Lower lobe of right lung (tissue), 2 donors: ENCODE measurements at regions not wholly inside any gene's neighbourhood (a gene's known extent, or its start where the extent isn't known, plus 50 kb on each side); places are given as distances from the start of the nearest gene placed in this dataset.

ENCODE experiments used
- ATAC-seq, 2 donors: fragments of 200-7000 bp; cut with Tn5 transposase; one replicate each; pipeline ENCODE4 v1.9.1; 2020 to 2022; ENCODE audit warnings: mild to moderate bottlenecking in 2 of 2, moderate library complexity in 2 of 2
- DNase-seq: peaks from one replicate; pipeline ENCODE4 v3.0.0-alpha.2; 2020
- H3K27ac ChIP-seq: fragments of 200-600 bp; one replicate; pipeline ENCODE4 v1.8.0; 2022
- H3K27me3 ChIP-seq: fragments of 200-600 bp; one replicate; pipeline ENCODE4 v1.8.0; 2022; ENCODE audit warnings: low read depth
- H3K36me3 ChIP-seq: fragments of 200-600 bp; one replicate; pipeline ENCODE4 v1.8.0; 2022; ENCODE audit warnings: mild to moderate bottlenecking
- H3K4me1 ChIP-seq: fragments of 200-600 bp; one replicate; pipeline ENCODE4 v1.8.0; 2022
- H3K4me3 ChIP-seq: fragments of 200-600 bp; one replicate; pipeline ENCODE4 v1.8.0; 2022; ENCODE audit warnings: mild to moderate bottlenecking
- H3K9me3 ChIP-seq: fragments of 200-600 bp; one replicate; pipeline ENCODE4 v1.8.0; 2022
- intact Hi-C: fragments of 100-400 bp; cut with DNase I; formaldehyde crosslinking; loops from one replicate; pipeline ENCODE4 v1.11.0; 2022
- TF ChIP-seq, protein P1 (sequence below): fragments of 200-600 bp; IDR thresholded peaks from one replicate; pipeline ENCODE4 v1.8.0; 2022; ENCODE audit warnings: antibody characterized with exemption, mild to moderate bottlenecking
- donor health status: DM: no; HTN: yes; CAD: no; lungs with severe emphysema.

DNA sequence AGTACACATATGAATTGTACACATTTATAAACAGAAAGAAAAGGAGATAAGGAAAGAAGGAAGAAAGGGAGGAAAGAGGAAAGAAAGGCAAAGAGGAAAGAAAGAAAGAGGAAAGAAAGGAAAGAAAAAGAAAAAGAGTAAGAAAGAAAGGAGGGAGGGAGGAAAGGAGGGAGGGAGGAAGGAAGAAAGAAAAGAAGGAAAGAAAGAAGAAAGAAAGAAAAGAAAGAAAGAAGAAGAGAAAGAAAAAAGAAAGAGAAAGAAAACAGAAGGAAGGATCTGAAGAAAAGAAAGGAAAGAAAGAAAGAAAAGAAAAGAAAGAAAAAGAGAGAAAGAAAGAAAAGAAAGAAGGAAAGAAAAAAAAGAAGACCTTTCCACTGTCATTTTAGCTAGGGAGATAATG lies 571.4 kb upstream of the SALL1 start:
- TF ChIP-seq, protein P1, sequence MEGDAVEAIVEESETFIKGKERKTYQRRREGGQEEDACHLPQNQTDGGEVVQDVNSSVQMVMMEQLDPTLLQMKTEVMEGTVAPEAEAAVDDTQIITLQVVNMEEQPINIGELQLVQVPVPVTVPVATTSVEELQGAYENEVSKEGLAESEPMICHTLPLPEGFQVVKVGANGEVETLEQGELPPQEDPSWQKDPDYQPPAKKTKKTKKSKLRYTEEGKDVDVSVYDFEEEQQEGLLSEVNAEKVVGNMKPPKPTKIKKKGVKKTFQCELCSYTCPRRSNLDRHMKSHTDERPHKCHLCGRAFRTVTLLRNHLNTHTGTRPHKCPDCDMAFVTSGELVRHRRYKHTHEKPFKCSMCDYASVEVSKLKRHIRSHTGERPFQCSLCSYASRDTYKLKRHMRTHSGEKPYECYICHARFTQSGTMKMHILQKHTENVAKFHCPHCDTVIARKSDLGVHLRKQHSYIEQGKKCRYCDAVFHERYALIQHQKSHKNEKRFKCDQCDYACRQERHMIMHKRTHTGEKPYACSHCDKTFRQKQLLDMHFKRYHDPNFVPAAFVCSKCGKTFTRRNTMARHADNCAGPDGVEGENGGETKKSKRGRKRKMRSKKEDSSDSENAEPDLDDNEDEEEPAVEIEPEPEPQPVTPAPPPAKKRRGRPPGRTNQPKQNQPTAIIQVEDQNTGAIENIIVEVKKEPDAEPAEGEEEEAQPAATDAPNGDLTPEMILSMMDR: no peak

DNA sequence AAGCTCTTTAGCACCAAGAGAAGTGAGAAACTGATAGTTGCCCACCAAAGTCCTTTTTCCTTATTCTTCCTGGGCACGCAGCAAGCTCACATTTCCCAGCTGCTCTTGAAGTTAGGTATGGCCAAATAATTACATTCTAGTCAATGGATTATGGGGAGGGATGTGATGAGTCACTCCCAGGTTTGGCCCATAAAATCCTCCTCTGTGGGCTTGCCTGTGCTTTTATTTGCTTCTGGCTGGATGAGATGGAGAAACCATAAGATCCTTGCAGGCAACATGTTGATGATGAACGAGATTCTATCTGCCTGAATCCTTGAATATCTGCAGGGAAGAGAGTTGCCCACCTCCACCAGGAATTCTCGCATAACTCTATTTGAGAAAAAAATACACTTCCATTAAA lies 568.3 kb upstream of the SALL1 start:
- no peaks in the 10 kb centered on the region for H3K27me3 ChIP-seq
- ATAC-seq: no peak
- no peak overlapping the region for H3K4me3 ChIP-seq
- TF ChIP-seq, protein P1: no peak
- H3K27ac ChIP-seq: no peak overlapping the region
- no peak for DNase-seq
- intact Hi-C loops: no loop called here
- H3K36me3 ChIP-seq: no peaks in the 10 kb centered on the region
- no peaks in the 10 kb centered on the region for H3K4me1 ChIP-seq
- no peaks in the 10 kb centered on the region for H3K9me3 ChIP-seq

More for the DNA sequence above, 571.4 kb upstream of the SALL1 start:
- ATAC-seq: no peak
- Histone ChIP-seq H3K9me3 (no peaks in the 10 kb centered on the region), H3K27ac (no peak overlapping the region), H3K4me3 (no peak overlapping the region), H3K27me3 (no peaks in the 10 kb centered on the region), H3K4me1 (no peaks in the 10 kb centered on the region), H3K36me3 (no peaks in the 10 kb centered on the region)
- no peak for DNase-seq
- intact Hi-C loops: no loop called here

DNA sequence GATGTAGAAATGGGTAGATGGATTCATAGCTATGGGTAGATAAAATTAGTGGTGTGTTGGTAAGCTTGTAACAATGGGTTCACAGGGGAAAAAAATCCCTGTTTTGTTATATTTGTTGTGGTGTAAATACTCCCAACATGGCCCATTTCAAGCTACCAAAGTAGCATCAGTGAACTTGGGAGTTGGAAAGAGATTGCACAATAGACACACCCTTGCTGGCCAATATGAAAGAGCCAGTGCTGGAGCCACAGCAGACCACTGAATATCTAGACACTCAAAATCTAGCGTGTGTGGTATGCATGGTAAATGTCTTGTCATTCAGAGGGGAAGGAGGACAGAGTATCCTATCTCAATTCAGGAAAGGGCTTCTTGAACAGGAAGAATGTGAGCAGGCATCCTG lies 565.1 kb upstream of the SALL1 start:
- DNase-seq (no peak), ATAC-seq (no peak)
- TF ChIP-seq, protein P1: no peak
- intact Hi-C loops: no loop called here
- Histone ChIP-seq H3K27ac (no peak overlapping the region), H3K36me3 (no peaks in the 10 kb centered on the region), H3K27me3 (no peaks in the 10 kb centered on the region), H3K4me3 (no peak overlapping the region), H3K9me3 (no peaks in the 10 kb centered on the region), H3K4me1 (no peaks in the 10 kb centered on the region)

DNA sequence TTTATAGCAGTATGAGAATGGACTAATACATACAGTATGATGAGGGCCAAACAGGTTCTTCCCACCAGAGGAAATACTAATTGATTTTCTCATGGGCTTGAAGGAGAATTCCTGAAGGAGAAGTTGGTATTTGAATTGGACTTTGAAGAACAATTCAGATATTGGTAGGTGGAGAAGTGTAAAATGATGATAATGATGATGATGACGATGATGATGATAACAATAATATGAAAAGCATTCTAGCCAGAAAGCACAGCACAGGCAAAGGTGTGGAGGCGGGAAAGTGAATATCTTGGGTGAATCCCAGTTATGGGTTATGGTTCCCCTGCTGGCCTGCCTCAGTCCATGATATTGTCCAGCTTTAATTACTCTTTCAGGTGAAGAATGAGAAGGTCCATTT lies 562.4 kb upstream of the SALL1 start:
- H3K27me3 ChIP-seq: no peaks in the 10 kb centered on the region
- no peaks in the 10 kb centered on the region for H3K4me1 ChIP-seq
- H3K36me3 ChIP-seq: no peaks in the 10 kb centered on the region
- ATAC-seq (no peak), DNase-seq (no peak)
- TF ChIP-seq, protein P1: no peak
- no peak overlapping the region for H3K27ac ChIP-seq
- no peak overlapping the region for H3K4me3 ChIP-seq
- no peaks in the 10 kb centered on the region for H3K9me3 ChIP-seq
- intact Hi-C loops: no loop called here

DNA sequence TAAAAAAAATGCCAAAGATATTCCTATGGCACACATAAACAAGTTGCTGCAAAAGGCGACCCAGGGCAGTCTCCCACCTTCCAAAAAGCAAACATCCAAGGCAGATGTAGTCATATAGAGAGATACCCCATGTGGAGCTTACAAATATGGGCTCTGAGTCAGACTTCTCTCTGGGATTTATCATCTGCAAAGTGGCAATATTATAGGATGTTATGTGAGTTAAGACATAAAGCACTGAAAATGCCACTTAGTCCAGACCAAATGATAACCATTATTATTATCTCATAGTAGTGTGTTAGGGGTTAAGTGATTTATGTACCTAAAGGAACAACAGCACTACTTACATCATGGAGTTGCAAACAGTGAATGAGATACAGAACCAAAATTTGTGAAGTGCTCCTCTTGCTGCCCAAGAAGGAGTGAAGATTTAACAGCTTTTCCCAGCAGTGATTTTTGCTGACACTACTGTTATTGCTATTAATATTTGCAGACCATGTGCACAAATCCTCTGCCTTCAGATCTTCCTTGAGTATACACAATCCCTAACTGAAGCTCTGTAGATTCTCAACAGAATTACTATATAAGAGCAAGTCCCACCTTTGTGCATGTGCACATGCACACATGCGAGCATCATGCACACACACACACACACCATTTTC lies 560.0 kb upstream of the SALL1 start:
- intact Hi-C loops: no loop called here
- H3K27me3 ChIP-seq: no peaks in the 10 kb centered on the region
- DNase-seq: no peak
- no peak overlapping the region for H3K4me3 ChIP-seq
- ATAC-seq: no peak
- peaks cover 3% of the 10 kb centered on the region for H3K9me3 ChIP-seq
- TF ChIP-seq, protein P1: no peak
- no peaks in the 10 kb centered on the region for H3K4me1 ChIP-seq
- H3K36me3 ChIP-seq: no peaks in the 10 kb centered on the region
- H3K27ac ChIP-seq: no peak overlapping the region
